ENCODE measurements at regions not wholly inside any gene's neighbourhood (a gene's known extent, or its start where the extent isn't known, plus 50 kb on each side); places are given as distances from the start of the nearest gene placed in this dataset.

GRCh38 chr15:48021336-48022086 is 99.3 kb upstream of the SLC24A5 start:
- Histone ChIP-seq H3K4me3 (ENCODE audit: low read length) (no peak overlapping the region), H3K4me1 (ENCODE audit: control insufficient read depth, insufficient read depth, low read length) (no peaks in the 10 kb centered on the region), H3K27me3 (ENCODE audit: control insufficient read depth, insufficient read depth) (no peaks in the 10 kb centered on the region), H3K9me3 (ENCODE audit: control insufficient read depth, low read length) (no peaks in the 10 kb centered on the region), H3K27ac (ENCODE audit: low read length) (no peak overlapping the region)
- ATAC-seq (no peak), DNase-seq (no peak)
- WGBS: 81% methylated on average over 6 of the region's 6 CpGs
- intact Hi-C loops (cut with DNase I): no loop called here

- Histone ChIP-seq H3K4me3 (ENCODE audit: low read length) (no peak overlapping the region), H3K27me3 (ENCODE audit: control insufficient read depth, insufficient read depth) (no peaks in the 10 kb centered on the region), H3K27ac (ENCODE audit: low read length) (no peak overlapping the region), H3K9me3 (ENCODE audit: control insufficient read depth, low read length) (no peaks in the 10 kb centered on the region), H3K4me1 (ENCODE audit: control insufficient read depth, insufficient read depth, low read length) (no peaks in the 10 kb centered on the region)
- 69% methylated on average over 1 of the region's 1 CpG for WGBS
- DNase-seq (no peak), ATAC-seq (no peak)
- intact Hi-C loops (cut with DNase I): no loop called here
Measured at GRCh38 chr15:48025118-48025517, 95.7 kb upstream of the SLC24A5 start.

GRCh38 chr15:48028712-48029111 is 92.1 kb upstream of the SLC24A5 start:
- intact Hi-C loops (cut with DNase I): no loop called here
- DNase-seq (no peak), ATAC-seq (no peak)
- no peaks in the 10 kb centered on the region for H3K9me3 ChIP-seq (ENCODE audit: control insufficient read depth, low read length)
- 70% methylated on average over 2 of the region's 2 CpGs for WGBS
- H3K4me3 ChIP-seq (ENCODE audit: low read length): no peak overlapping the region
- H3K27me3 ChIP-seq (ENCODE audit: control insufficient read depth, insufficient read depth): no peaks in the 10 kb centered on the region
- no peak overlapping the region for H3K27ac ChIP-seq (ENCODE audit: low read length)
- H3K4me1 ChIP-seq (ENCODE audit: control insufficient read depth, insufficient read depth, low read length): no peaks in the 10 kb centered on the region

- 90% methylated on average over 2 of the region's 2 CpGs for WGBS
- intact Hi-C loops (cut with DNase I): no loop called here
Measured at GRCh38 chr15:48029642-48030041, 91.1 kb upstream of the SLC24A5 start.

GRCh38 chr15:48031466-48031865 is 89.3 kb upstream of the SLC24A5 start:
- no peak overlapping the region for H3K27ac ChIP-seq (ENCODE audit: low read length)
- ATAC-seq: no peak
- no peaks in the 10 kb centered on the region for H3K27me3 ChIP-seq (ENCODE audit: control insufficient read depth, insufficient read depth)
- no peaks in the 10 kb centered on the region for H3K9me3 ChIP-seq (ENCODE audit: control insufficient read depth, low read length)
- no peak for DNase-seq
- no peak overlapping the region for H3K4me3 ChIP-seq (ENCODE audit: low read length)
- WGBS: 83% methylated on average over 1 of the region's 1 CpG
- no peaks in the 10 kb centered on the region for H3K4me1 ChIP-seq (ENCODE audit: control insufficient read depth, insufficient read depth, low read length)
- intact Hi-C loops (cut with DNase I): no loop called here

More at GRCh38 chr15:48029642-48030041, 91.1 kb upstream of the SLC24A5 start:
- Histone ChIP-seq H3K27ac (ENCODE audit: low read length) (no peak overlapping the region), H3K4me1 (ENCODE audit: control insufficient read depth, insufficient read depth, low read length) (no peaks in the 10 kb centered on the region), H3K9me3 (ENCODE audit: control insufficient read depth, low read length) (no peaks in the 10 kb centered on the region), H3K27me3 (ENCODE audit: control insufficient read depth, insufficient read depth) (no peaks in the 10 kb centered on the region), H3K4me3 (ENCODE audit: low read length) (no peak overlapping the region)
- no peak for DNase-seq
- ATAC-seq: no peak

- intact Hi-C loops (cut with DNase I): no loop called here
- ATAC-seq: no peak
- Histone ChIP-seq H3K27me3 (ENCODE audit: control insufficient read depth, insufficient read depth) (no peaks in the 10 kb centered on the region), H3K4me1 (ENCODE audit: control insufficient read depth, insufficient read depth, low read length) (no peaks in the 10 kb centered on the region), H3K9me3 (ENCODE audit: control insufficient read depth, low read length) (no peaks in the 10 kb centered on the region), H3K4me3 (ENCODE audit: low read length) (no peak overlapping the region), H3K27ac (ENCODE audit: low read length) (no peak overlapping the region)
- WGBS: 50% methylated on average over 6 of the region's 6 CpGs
- no peak for DNase-seq
Measured at GRCh38 chr15:48031973-48032372, 88.8 kb upstream of the SLC24A5 start.

- 86% methylated on average over 2 of the region's 2 CpGs for WGBS
- Histone ChIP-seq H3K27me3 (ENCODE audit: control insufficient read depth, insufficient read depth) (no peaks in the 10 kb centered on the region), H3K4me1 (ENCODE audit: control insufficient read depth, insufficient read depth, low read length) (no peaks in the 10 kb centered on the region), H3K27ac (ENCODE audit: low read length) (no peak overlapping the region), H3K9me3 (ENCODE audit: control insufficient read depth, low read length) (no peaks in the 10 kb centered on the region), H3K4me3 (ENCODE audit: low read length) (no peak overlapping the region)
- ATAC-seq: no peak
- intact Hi-C loops (cut with DNase I): no loop called here
- DNase-seq: no peak
Measured at GRCh38 chr15:48032911-48033310, 87.9 kb upstream of the SLC24A5 start.

- no peak overlapping the region for H3K27ac ChIP-seq (ENCODE audit: low read length)
- DNase-seq: no peak
- intact Hi-C loops (cut with DNase I): no loop called here
- H3K4me3 ChIP-seq (ENCODE audit: low read length): no peak overlapping the region
- ATAC-seq: no peak
- H3K4me1 ChIP-seq (ENCODE audit: control insufficient read depth, insufficient read depth, low read length): no peaks in the 10 kb centered on the region
- no peaks in the 10 kb centered on the region for H3K27me3 ChIP-seq (ENCODE audit: control insufficient read depth, insufficient read depth)
- no peaks in the 10 kb centered on the region for H3K9me3 ChIP-seq (ENCODE audit: control insufficient read depth, low read length)
- 84% methylated on average over 2 of the region's 2 CpGs for WGBS
Measured at GRCh38 chr15:48038221-48038620, 82.6 kb upstream of the SLC24A5 start.

GRCh38 chr15:48040166-48040817 is 80.5 kb upstream of the SLC24A5 start:
- intact Hi-C loops (cut with DNase I): no loop called here
- Histone ChIP-seq H3K27ac (ENCODE audit: low read length) (no peak overlapping the region), H3K4me1 (ENCODE audit: control insufficient read depth, insufficient read depth, low read length) (no peaks in the 10 kb centered on the region), H3K27me3 (ENCODE audit: control insufficient read depth, insufficient read depth) (no peaks in the 10 kb centered on the region), H3K9me3 (ENCODE audit: control insufficient read depth, low read length) (no peaks in the 10 kb centered on the region), H3K4me3 (ENCODE audit: low read length) (no peak overlapping the region)
- 67% methylated on average over 6 of the region's 6 CpGs for WGBS
- ATAC-seq (no peak), DNase-seq (no peak)

- Histone ChIP-seq H3K9me3 (ENCODE audit: control insufficient read depth, low read length) (no peaks in the 10 kb centered on the region), H3K4me1 (ENCODE audit: control insufficient read depth, insufficient read depth, low read length) (no peaks in the 10 kb centered on the region), H3K4me3 (ENCODE audit: low read length) (no peak overlapping the region), H3K27ac (ENCODE audit: low read length) (no peak overlapping the region), H3K27me3 (ENCODE audit: control insufficient read depth, insufficient read depth) (no peaks in the 10 kb centered on the region)
- ATAC-seq (no peak), DNase-seq (no peak)
- 96% methylated on average over 2 of the region's 2 CpGs for WGBS
- intact Hi-C loops (cut with DNase I): no loop called here
Measured at GRCh38 chr15:48041454-48041853, 79.3 kb upstream of the SLC24A5 start.

GRCh38 chr15:48046813-48047438 is 73.9 kb upstream of the SLC24A5 start:
- ATAC-seq: no peak
- Histone ChIP-seq H3K4me1 (ENCODE audit: control insufficient read depth, insufficient read depth, low read length) (no peaks in the 10 kb centered on the region), H3K27ac (ENCODE audit: low read length) (no peak overlapping the region), H3K27me3 (ENCODE audit: control insufficient read depth, insufficient read depth) (no peaks in the 10 kb centered on the region), H3K9me3 (ENCODE audit: control insufficient read depth, low read length) (no peaks in the 10 kb centered on the region), H3K4me3 (ENCODE audit: low read length) (no peak overlapping the region)
- no peak for DNase-seq
- 58% methylated on average over 5 of the region's 5 CpGs for WGBS
- intact Hi-C loops (cut with DNase I): no loop called here

Measured in right cardiac atrium (tissue), 5 donors.